IMR-90 (cell line): ENCODE measurements at regions not wholly inside any gene's neighbourhood (a gene's known extent, or its start where the extent isn't known, plus 50 kb on each side); places are given as distances from the start of the nearest gene placed in this dataset.

Experiments
- ATAC-seq: fragments of 200-7000 bp; cut with Tn5 transposase; 2 replicates; pipeline ENCODE4 v1.9.1; 2020; ENCODE audit warnings: low read depth, mild to moderate bottlenecking, moderate library complexity
- BruUV-seq: library from RNA; stranded (reverse); fragments of 400-500 nt; replicated peaks from 2 replicates; lab custom pipeline; 2021; lab: Mats Ljungman, UMichigan
- CTCF ChIA-PET: fragments of 300-600 bp; formaldehyde crosslinking; extraction: SDS; loops from one replicate; lab custom pipeline; 2021; ENCODE audit warnings: antibody characterized with exemption; lab: Yijun Ruan, JAX
- POLR2A ChIA-PET: fragments of 300-600 bp; sonication (Branson Sonifier 250); formaldehyde crosslinking; loops from one replicate; lab custom pipeline; 2022; ENCODE audit warnings: antibody characterized with exemption; ENCODE audit not compliant: unreplicated experiment; lab: Charles Lee
- DNase-seq: peaks from one replicate; pipeline ENCODE4 v3.0.0; 2013
- H2AFZ ChIP-seq: replicated peaks from 2 replicates; pipeline ENCODE3; 2013; ENCODE audit warnings: low read length, mild to moderate bottlenecking; ENCODE audit not compliant: poor library complexity
- H2AK5ac ChIP-seq: 2 replicates; pipeline ENCODE4 v1.6.1; 2013; ENCODE audit warnings: low read depth, low read length, inconsistent platforms
- H2AK9ac ChIP-seq: replicated peaks from 2 replicates; pipeline ENCODE3; 2013; ENCODE audit warnings: mild to moderate bottlenecking, low read depth, low read length, moderate library complexity; ENCODE audit not compliant: poor library complexity
- H2BK120ac ChIP-seq: 2 replicates; pipeline ENCODE4 v1.6.1; 2013; ENCODE audit warnings: low read depth, low read length, inconsistent platforms
- H2BK15ac ChIP-seq: 3 replicates; pipeline ENCODE4 v1.6.1; 2013; ENCODE audit warnings: low read depth, low read length, inconsistent platforms
- H2BK20ac ChIP-seq: 2 replicates; pipeline ENCODE4 v1.6.1; 2013; ENCODE audit warnings: low read depth, mild to moderate bottlenecking, inconsistent platforms, low read length, moderate library complexity
- H2BK5ac ChIP-seq: 2 replicates; pipeline ENCODE4 v1.6.1; 2013; ENCODE audit warnings: mild to moderate bottlenecking, low read depth, low read length, inconsistent platforms; ENCODE audit not compliant: poor library complexity, severe bottlenecking
- H3K14ac ChIP-seq: replicated peaks from 2 replicates; pipeline ENCODE4 v1.6.1; 2013; ENCODE audit warnings: low read depth, low read length, inconsistent platforms
- H3K18ac ChIP-seq: 2 replicates; pipeline ENCODE4 v1.6.1; 2013; ENCODE audit warnings: low read depth, low read length, control low read depth
- H3K23ac ChIP-seq: 2 replicates; pipeline ENCODE4 v1.6.1; 2013; ENCODE audit warnings: low read depth, low read length, inconsistent platforms
- H3K27ac ChIP-seq: 2 replicates; pipeline ENCODE4 v1.5.1; 2013; ENCODE audit warnings: mild to moderate bottlenecking, control low read depth, low read length; ENCODE audit not compliant: insufficient read depth
- H3K27me3 ChIP-seq: 2 replicates; pipeline ENCODE4 v1.6.1; 2013; ENCODE audit warnings: low read length; ENCODE audit not compliant: control insufficient read depth, insufficient read depth
- H3K36me3 ChIP-seq: 2 replicates; pipeline ENCODE4 v1.6.1; 2013; ENCODE audit warnings: low read length, mixed read lengths; ENCODE audit not compliant: control insufficient read depth, insufficient read depth
- H3K4ac ChIP-seq: 2 replicates; pipeline ENCODE4 v1.6.1; 2013; ENCODE audit warnings: low read depth, low read length, inconsistent platforms
- H3K4me1 ChIP-seq: 2 replicates; pipeline ENCODE4 v1.6.1; 2013; ENCODE audit warnings: low read length, mixed read lengths; ENCODE audit not compliant: control insufficient read depth, insufficient read depth
- H3K4me2 ChIP-seq: 2 replicates; pipeline ENCODE4 v1.6.1; 2013; ENCODE audit warnings: low read depth, mild to moderate bottlenecking, control low read depth, low read length, moderate library complexity
- H3K4me3 ChIP-seq: 2 replicates; pipeline ENCODE4 v1.5.1; 2013; ENCODE audit warnings: low read depth, mild to moderate bottlenecking, control low read depth, low read length, moderate library complexity; ENCODE audit not compliant: insufficient read depth
- H3K56ac ChIP-seq: 2 replicates; pipeline ENCODE4 v1.6.1; 2013; ENCODE audit warnings: low read length, inconsistent platforms; ENCODE audit not compliant: insufficient read depth; ENCODE audit errors: extremely low read depth
- H3K79me1 ChIP-seq, 2 experiments: 2 replicates each; pipeline ENCODE4 v1.6.1; 2013; ENCODE audit warnings: low read length in 2 of 2, inconsistent platforms in 1 of 2, low read depth in 1 of 2
- H3K9ac ChIP-seq: 2 replicates; pipeline ENCODE4 v1.6.1; 2013; ENCODE audit warnings: low read depth, low read length, control low read depth
- H3K9me1 ChIP-seq: 2 replicates; pipeline ENCODE4 v1.6.1; 2013; ENCODE audit warnings: low read length, inconsistent platforms; ENCODE audit not compliant: insufficient read depth
- H3K9me3 ChIP-seq: 2 replicates; pipeline ENCODE4 v1.6.1; 2013; ENCODE audit warnings: low read length; ENCODE audit not compliant: control insufficient read depth, insufficient read depth
- H4K20me1 ChIP-seq: 2 replicates; pipeline ENCODE4 v1.6.1; 2013; ENCODE audit warnings: low read length, inconsistent platforms; ENCODE audit not compliant: insufficient read depth
- H4K5ac ChIP-seq: 2 replicates; pipeline ENCODE4 v1.6.1; 2013; ENCODE audit warnings: mild to moderate bottlenecking, low read depth, low read length, control low read depth
- H4K8ac ChIP-seq, 2 experiments: 2 replicates each; pipeline ENCODE4 v1.6.1; 2013; ENCODE audit warnings: low read depth in 2 of 2, low read length in 2 of 2, control low read depth in 1 of 2, inconsistent platforms in 1 of 2
- H4K91ac ChIP-seq: 2 replicates; pipeline ENCODE4 v1.6.1; 2013; ENCODE audit warnings: low read depth, low read length, inconsistent platforms; ENCODE audit not compliant: insufficient read depth
- ELK1 ChIP-seq: fragments of 150-350 bp; IDR thresholded peaks from 2 replicates; pipeline ENCODE4 v1.6.1; 2016; ENCODE audit warnings: low read depth, mild to moderate bottlenecking, low read length, moderate library complexity, borderline replicate concordance
- MAFK ChIP-seq: IDR thresholded peaks from 2 replicates; pipeline ENCODE4 v1.6.1; 2012; ENCODE audit warnings: low read depth, low read length, improper control_type of control experiment
- MAZ ChIP-seq: IDR thresholded peaks from 2 replicates; pipeline ENCODE4 v1.6.1; 2012; ENCODE audit warnings: low read depth, mild to moderate bottlenecking, low read length, improper control_type of control experiment, moderate library complexity, borderline replicate concordance
- RAD21 ChIP-seq: IDR thresholded peaks from 2 replicates; pipeline ENCODE4 v1.6.1; 2012; ENCODE audit warnings: low read length, improper control_type of control experiment
- SMC3 ChIP-seq: fragments of 150-350 bp; IDR thresholded peaks from 2 replicates; pipeline ENCODE4 v1.6.1; 2016; ENCODE audit warnings: low read depth, mild to moderate bottlenecking, antibody characterized with exemption, low read length, moderate library complexity
- USF2 ChIP-seq: fragments of 150-350 bp; IDR thresholded peaks from 2 replicates; pipeline ENCODE4 v1.6.1; 2017; ENCODE audit warnings: mild to moderate bottlenecking, antibody characterized with exemption, low read length, low read depth
- WGBS, 2 experiments: methylation state at CpG; one replicate each; pipeline versions ENCODE4 v1.1.5 to v1.1.7; 2013; ENCODE audit warnings: missing lambda C conversion rate in 2 of 2; ENCODE audit not compliant: insufficient read length in 1 of 2; ENCODE audit errors: extremely low coverage in 2 of 2; 5-methylcytosine and 5-hydroxymethylcytosine counted together
- dilution Hi-C: fragments of 300-500 bp; cut with HindIII; formaldehyde crosslinking; loops from one replicate; pipeline ENCODE4 v1.14.3; 2018; ENCODE audit warnings: low sequenced_read_pairs; ENCODE audit not compliant: unreplicated experiment
- in situ Hi-C: fragments of 300-500 bp; cut with MboI; formaldehyde crosslinking; loops from 3 replicates; pipeline ENCODE4 v1.14.3; 2019; ENCODE audit warnings: low sequenced_read_pairs, inconsistent platforms, mixed read lengths
- intact Hi-C: fragments of 100-400 bp; cut with micrococcal nuclease; formaldehyde crosslinking; loops from 2 replicates; pipeline ENCODE4 v1.10.0; 2022

GRCh38 chr5:167639273-167639672 is 652.2 kb upstream of the WWC1 start:
- ATAC-seq (peak; percentile 62), DNase-seq (peak; percentile 62)
- TF ChIP-seq ELK1 (no peak), SMC3 (no peak), RAD21 (no peak), USF2 (no peak), MAZ (no peak), MAFK (no peak)
- no peaks in the 10 kb centered on the region for H3K27me3 ChIP-seq
- no peak overlapping the region for H3K4me3 ChIP-seq
- no peak overlapping the region for H2AFZ ChIP-seq
- H2AK5ac ChIP-seq: no peak overlapping the region
- BruUV-seq: no TSS peak
- no peak overlapping the region for H3K23ac ChIP-seq
- no peak overlapping the region for H2AK9ac ChIP-seq
- H3K36me3 ChIP-seq: no peaks in the 10 kb centered on the region
- POLR2A ChIA-PET: no interaction called here
- H2BK20ac ChIP-seq: peak overlapping the region; percentile 41; the same call in 1 of the 2 replicates
- dilution Hi-C loops (no loop called here), in situ Hi-C loops (no loop called here), intact Hi-C loops (no loop called here)
- no peak overlapping the region; the same call in 1 of the 2 replicates for H4K5ac ChIP-seq
- H2BK5ac ChIP-seq: peak overlapping the region; percentile 57
- no peak overlapping the region for H3K56ac ChIP-seq
- peaks cover 6% of the 10 kb centered on the region; the same call in 1 of the 2 replicates for H3K9me1 ChIP-seq
- H4K20me1 ChIP-seq: no peaks in the 10 kb centered on the region
- WGBS, 2 experiments: no CpG with 5 or more reads among the region's 1 CpG
- H3K18ac ChIP-seq: peak overlapping the region; percentile 65; the same call in 1 of the 2 replicates
- H2BK120ac ChIP-seq: peak overlapping the region; percentile 45; the same call in 1 of the 2 replicates
- peak overlapping the region in 1 of 2 experiments; percentile 34; a peak in 2 of 4 replicates for H4K8ac ChIP-seq
- no peak overlapping the region for H3K14ac ChIP-seq
- CTCF ChIA-PET: interaction anchor here (0.5 kb wide), 1 partner anchor 84 kb away, joined by 3 read pairs; no protein-coding TSS in a partner anchor
- H3K4me2 ChIP-seq: peak overlapping the region; percentile 57; the same call in 1 of the 2 replicates
- 0 out of 2 replicates have a peak, but pooled peaks cover 1% of the 10 kb centered on the region for H3K4me1 ChIP-seq
- no peak overlapping the region; the same call in 1 of the 2 replicates for H3K4ac ChIP-seq
- H3K9ac ChIP-seq: no peak overlapping the region
- H3K79me1 ChIP-seq: no peaks in the 10 kb centered on the region
- no peak overlapping the region for H3K27ac ChIP-seq
- H4K91ac ChIP-seq: peak overlapping the region; percentile 20; the same call in 1 of the 2 replicates
- H3K9me3 ChIP-seq: no peaks in the 10 kb centered on the region
- H2BK15ac ChIP-seq: no peak overlapping the region
